HG03575 (cell line): ENCODE measurements at regions not wholly inside any gene's neighbourhood (a gene's known extent, or its start where the extent isn't known, plus 50 kb on each side); places are given as distances from the start of the nearest gene placed in this dataset.

ENCODE experiments used
- ATAC-seq: cut with Tn5 transposase; IDR thresholded peaks from one replicate; pipeline ENCODE4 v1.9.1; 2021; ENCODE audit not compliant: unreplicated experiment, insufficient number of reproducible peaks, low FRiP score; ENCODE audit errors: extremely low read depth

GRCh38 chr13:30151388-30151787, 156.0 kb downstream of the KATNAL1 start:
- no peak for ATAC-seq

GRCh38 chr13:30149248-30149647, 158.1 kb downstream of the KATNAL1 start:
- no peak for ATAC-seq

DNA sequence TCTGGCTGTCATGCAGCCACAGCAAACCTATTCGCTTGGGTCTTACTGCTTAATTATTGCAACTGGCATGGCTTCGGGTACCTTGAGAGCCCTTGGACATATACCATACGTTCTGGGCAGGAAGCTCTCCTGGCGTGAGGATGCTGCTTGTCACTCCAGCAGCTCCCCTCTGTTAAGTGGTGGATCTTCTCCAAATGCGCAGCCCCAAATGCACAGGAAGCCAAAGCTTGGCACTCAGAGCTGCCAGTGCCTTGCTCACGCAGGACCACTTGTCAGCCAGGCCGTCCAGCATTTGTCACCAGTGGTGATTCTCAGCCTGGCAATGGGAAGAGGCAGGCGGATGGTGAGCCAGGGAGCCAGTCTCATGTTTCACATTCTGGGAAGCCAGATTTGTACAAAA, 158.6 kb downstream of the KATNAL1 start:
- no peak for ATAC-seq

- no peak for ATAC-seq
These were observed 159.1 kb downstream of the KATNAL1 start for GRCh38 chr13:30148171-30148754.

DNA sequence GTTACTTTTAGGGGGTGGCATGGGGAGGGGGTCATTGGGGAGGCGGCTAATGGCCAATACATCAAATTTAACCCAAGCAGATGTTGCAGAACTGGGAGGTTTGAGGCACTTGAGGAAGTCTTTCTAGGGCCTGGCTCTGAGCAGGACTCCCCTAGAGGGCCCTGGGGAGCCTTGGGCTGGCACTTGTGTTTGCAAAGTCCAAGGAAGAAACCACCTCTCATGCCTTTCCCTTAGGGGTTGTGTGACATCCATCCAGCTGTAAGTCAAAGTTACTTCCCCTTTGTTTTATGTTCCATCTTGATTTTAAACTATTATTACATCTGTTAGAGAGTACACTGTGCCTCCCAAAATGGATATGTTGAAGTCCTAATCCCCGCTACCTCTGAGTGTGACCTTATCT, 159.9 kb downstream of the KATNAL1 start:
- ATAC-seq: no peak

GRCh38 chr13:30147015-30147414, 160.3 kb downstream of the KATNAL1 start:
- ATAC-seq: no peak

DNA sequence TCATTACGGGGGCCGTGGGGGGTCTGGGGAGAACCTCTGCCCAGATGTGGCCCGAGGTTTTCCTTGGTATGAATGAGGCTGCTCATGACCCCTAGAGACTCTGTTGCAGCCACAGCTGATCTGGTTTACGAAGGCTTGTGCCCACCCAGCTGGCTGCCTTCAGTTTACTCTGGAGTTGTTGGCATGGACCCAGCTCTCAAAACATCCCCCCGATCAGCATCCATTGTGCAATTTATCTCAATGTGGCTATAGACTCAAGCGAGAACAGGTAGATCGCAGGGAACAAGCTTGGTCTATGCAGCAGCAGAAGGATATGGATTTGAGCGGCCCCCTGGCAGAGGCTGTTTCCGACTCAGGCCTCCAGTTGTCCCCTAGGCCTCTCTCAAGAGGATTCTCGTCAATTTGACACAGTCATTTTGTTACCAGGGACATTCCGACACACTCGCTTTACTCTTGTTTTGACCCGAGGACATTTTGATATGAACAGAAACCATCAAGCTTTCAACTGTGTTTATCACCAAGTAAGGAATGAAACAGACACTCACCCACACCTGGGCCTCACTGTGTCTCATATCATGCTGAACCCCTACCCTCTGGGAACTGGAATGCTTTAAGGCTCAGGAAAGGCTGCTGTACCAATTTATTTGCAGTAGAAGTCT, 161.5 kb downstream of the KATNAL1 start:
- ATAC-seq: peak; percentile 42

GRCh38 chr13:30143666-30144400, 163.5 kb downstream of the KATNAL1 start:
- ATAC-seq: no peak

DNA sequence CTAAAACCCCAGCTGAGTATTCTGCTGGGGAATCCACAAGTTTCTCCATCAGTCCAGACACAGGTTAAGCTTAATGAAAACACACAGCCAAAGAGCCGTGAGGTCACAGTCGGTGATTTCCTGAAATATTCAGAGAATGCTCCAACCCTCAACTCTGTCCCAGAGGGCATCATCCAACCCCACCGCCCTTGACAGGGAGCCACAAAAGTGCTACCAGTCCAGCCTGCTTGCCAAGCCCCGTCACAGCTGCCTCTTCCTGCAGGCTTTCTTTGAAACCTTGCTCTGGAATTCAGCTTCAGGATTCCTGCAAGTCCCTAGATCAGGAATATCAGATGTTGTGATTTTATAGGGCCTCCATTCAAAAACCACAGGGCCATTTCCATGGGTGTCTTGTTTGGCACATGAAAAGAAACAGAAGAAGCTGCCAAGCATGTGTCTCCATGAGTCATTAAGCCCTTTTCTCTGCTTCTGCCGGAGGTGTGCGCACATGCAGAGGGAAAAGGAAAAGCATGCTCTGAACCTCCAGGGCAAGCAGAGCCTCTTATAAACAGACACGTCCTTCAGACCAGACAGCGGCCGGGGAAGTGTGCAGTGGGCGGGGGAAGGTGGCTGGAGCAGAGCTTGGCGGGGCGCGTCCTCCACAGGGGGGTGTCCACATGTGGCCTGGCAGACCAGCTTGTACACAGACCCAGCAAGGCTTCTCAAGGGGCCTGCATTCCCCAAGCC, 164.7 kb downstream of the KATNAL1 start:
- no peak for ATAC-seq

GRCh38 chr13:30141775-30142485, 165.4 kb downstream of the KATNAL1 start:
- no peak for ATAC-seq

- ATAC-seq: no peak
These were observed 166.4 kb downstream of the KATNAL1 start for GRCh38 chr13:30140973-30141372.

- no peak for ATAC-seq
These were observed 168.8 kb downstream of the KATNAL1 start for GRCh38 chr13:30138511-30138910.

DNA sequence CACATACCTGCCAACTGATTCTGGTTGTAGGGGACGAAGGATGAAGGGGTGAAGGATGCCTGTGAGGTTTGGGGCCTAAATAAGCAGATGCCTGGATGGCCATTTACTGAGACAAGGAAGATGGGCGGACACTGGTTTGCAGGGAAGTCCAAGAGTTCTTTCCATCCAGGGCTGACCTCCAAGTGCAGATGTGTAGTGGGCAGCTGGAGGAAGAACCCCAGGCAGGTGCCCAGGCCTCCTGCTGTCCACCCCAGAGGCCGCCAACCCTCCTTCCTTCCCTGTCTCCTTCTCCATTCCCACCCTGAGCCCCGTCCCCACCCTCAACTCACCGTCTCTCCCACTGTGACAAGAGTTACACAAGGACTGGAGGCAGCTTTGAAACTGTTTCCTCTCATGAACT, 171.5 kb downstream of the KATNAL1 start:
- no peak for ATAC-seq

- no peak for ATAC-seq
These were observed 172.0 kb downstream of the KATNAL1 start for GRCh38 chr13:30135351-30135750.

DNA sequence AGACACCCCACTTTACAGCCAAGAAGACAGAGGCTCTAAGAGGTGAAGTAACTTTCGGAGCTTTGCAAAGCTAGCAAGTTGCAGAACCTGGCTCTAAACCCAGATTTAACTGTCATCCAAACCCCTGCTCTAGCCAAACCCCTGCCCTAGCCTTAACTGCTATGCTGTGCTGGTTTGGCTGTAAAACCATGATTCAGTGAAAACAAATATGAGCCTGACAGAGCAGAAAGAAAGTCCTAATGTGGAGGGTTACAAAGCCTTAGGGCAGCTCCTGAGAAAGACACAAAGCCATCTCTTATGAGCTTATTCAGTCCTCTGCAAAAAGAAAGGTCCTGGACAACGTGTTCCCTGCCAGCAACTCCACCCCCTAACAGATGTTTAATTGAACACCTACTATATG, 172.8 kb downstream of the KATNAL1 start:
- no peak for ATAC-seq

DNA sequence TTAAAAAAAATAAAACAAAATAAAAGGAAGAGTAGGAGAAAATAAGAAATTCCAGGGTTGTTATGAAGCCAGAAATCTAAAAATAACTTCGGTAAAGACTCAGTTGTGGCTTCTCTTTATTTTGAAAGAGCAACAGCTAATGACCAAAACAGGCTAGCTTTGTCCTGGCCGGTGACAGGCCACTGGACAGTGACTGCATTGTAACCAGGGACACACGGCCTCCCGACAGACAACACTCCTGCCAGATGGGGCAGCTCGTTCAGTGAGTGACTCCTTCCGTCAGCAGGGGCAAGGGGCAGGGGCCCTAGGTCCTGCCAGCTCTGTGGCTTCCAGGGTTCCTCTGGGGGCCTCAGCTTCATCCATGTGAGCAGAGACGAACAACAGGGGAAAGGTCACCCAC, 173.4 kb downstream of the KATNAL1 start:
- no peak for ATAC-seq

DNA sequence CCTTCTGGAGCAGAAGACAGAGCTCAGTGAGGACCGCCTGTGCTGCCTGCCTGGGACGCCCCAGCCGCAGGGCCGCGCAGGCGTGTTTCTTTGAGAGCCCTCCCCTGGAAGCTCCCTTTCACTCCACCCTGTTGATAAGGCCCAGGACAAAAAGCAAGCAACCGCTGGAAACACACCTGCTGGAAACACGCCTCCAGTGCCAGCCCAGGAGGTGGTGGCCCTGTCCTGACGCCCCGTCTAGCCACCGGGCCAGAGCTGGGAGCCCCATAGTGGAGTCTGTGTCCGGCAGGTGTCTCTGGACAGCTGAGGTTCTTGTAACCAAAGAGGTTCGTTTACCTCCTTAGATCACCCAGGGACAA, 173.8 kb downstream of the KATNAL1 start:
- no peak for ATAC-seq

- ATAC-seq: no peak
These were observed 174.5 kb downstream of the KATNAL1 start for GRCh38 chr13:30132623-30133553.
